PC-9 (cell line): ENCODE measurements at regions not wholly inside any gene's neighbourhood (a gene's known extent, or its start where the extent isn't known, plus 50 kb on each side); places are given as distances from the start of the nearest gene placed in this dataset.

Experiments used
- CTCF ChIP-seq: fragments of 200-600 bp; sonication (generic); conservative IDR thresholded peaks from 2 replicates; pipeline ENCODE4 v1.6.1; 2017; ENCODE audit warnings: mixed run types, antibody characterized with exemption, mild to moderate bottlenecking, moderate library complexity
- EZH2 ChIP-seq: fragments of 200-600 bp; sonication (generic); IDR thresholded peaks from 2 replicates; pipeline ENCODE4 v1.8.0; 2017; ENCODE audit warnings: antibody characterized with exemption, low read depth

DNA sequence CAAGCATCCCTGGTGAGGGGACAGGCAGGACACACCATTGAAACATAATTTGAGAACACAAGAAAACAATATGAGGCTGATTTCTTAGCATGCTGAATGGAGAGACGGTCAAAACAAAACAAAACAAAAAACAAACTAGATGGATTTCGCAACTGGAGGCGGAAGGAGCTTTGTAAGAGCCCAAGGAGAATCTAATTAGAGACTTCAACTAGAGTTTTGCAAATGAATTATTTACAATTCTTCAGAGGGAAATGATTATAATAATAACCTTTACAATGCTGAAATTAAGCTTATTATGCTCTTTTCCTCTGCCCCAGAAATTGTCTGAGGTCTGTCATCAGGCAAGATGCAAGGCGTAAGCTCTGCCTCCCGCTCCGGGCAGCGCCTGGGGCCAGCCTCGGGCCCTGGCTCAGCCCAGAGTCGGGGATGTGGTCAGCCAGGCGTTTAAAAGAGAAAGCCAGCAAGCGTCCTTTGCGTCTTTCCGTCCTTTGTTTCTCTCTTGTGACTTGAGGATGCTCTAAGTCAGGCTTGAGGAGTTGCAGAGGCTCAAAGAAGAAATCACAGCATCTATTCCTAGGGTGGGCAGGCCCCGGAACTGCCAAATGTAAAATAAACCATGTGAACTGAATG, 139.6 kb downstream of the TWIST2 start:
- TF ChIP-seq CTCF (no peak), EZH2 (no peak)
